GM12874 (cell line): ENCODE measurements at regions not wholly inside any gene's neighbourhood (a gene's known extent, or its start where the extent isn't known, plus 50 kb on each side); places are given as distances from the start of the nearest gene placed in this dataset.

Source experiments
- TF ChIP-seq, protein P1 (sequence below): IDR thresholded peaks from 2 replicates; pipeline ENCODE4 v1.5.1; 2011; ENCODE audit warnings: low read depth, mild to moderate bottlenecking, control low read depth, low read length, moderate library complexity; ENCODE audit not compliant: insufficient read depth

DNA sequence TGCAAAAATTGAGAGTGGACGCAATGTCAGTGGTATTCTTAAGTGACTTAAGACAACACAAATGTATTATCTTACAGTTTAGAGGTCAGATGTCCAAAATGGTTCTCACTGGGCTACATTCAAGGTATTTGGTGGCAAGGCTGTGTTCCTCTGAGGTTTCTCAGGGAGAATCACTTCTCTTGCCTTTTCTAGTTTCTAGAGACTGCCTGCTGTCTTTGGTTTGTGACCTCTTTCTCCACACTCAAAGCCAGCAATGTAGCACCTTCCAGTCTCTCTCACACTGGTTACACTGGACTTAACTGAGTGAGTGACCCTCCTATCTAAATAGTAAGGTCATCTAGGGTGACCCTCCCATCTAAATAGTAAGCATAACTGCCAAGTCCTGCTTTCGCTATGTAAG, 613.2 kb upstream of the COBL start:
- TF ChIP-seq, protein P1, sequence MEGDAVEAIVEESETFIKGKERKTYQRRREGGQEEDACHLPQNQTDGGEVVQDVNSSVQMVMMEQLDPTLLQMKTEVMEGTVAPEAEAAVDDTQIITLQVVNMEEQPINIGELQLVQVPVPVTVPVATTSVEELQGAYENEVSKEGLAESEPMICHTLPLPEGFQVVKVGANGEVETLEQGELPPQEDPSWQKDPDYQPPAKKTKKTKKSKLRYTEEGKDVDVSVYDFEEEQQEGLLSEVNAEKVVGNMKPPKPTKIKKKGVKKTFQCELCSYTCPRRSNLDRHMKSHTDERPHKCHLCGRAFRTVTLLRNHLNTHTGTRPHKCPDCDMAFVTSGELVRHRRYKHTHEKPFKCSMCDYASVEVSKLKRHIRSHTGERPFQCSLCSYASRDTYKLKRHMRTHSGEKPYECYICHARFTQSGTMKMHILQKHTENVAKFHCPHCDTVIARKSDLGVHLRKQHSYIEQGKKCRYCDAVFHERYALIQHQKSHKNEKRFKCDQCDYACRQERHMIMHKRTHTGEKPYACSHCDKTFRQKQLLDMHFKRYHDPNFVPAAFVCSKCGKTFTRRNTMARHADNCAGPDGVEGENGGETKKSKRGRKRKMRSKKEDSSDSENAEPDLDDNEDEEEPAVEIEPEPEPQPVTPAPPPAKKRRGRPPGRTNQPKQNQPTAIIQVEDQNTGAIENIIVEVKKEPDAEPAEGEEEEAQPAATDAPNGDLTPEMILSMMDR: no peak

DNA sequence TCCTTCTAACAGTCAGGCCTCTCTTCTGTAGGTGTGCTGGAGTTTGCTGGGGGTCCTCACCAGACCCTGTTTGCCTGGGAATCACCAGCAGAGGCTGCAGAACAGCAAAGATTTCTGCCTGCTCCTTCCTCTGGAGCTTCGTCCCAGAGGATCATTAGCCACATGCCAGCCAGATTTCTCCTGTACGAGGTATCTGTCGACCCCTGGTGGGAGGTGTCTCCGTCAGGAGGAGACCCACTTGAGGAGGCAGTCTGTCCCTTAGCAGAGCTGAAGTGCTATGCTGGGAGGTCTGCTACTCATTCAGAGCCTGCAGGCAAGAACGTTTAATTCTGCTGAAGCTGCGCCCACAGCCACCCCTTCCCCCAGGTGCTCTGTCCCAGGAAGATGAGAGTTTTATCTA, 611.1 kb upstream of the COBL start:
- TF ChIP-seq, protein P1: no peak

DNA sequence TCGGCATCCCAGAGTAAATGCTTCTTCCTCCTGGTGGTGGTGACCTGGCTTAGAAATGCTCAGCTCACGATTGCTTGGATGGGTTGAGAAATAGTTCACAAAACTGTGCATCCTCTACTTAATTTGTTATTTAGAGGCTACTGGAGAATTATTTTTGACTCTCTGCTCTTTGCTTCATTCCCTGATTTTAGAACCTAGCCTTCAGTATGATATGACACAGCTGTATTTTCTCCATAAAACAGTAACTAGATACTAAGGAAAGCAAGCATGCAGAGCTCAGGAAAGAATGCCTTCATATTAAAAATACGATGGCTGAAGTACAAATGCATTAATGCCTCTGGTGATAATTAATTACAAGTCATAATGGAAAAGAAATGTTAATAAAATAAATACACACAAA, 602.0 kb upstream of the COBL start:
- TF ChIP-seq, protein P1: no peak

DNA sequence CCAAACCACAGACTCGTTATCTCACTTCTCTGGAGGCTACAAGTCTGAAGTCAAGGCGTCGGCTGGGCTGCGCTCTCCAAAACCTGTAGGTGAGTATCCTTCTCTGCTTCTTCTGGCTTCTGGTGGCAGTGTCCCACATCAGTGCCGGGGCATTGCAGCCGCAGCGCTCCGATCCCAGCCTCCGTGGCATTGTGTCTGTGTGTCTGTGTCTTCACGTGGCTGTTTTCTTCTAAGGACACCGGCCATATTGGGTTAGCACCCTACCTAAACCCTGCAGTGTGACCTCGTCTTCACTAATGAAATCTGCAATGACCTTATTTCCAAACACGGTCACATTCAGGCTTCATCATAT, 584.9 kb upstream of the COBL start:
- TF ChIP-seq, protein P1: no peak

DNA sequence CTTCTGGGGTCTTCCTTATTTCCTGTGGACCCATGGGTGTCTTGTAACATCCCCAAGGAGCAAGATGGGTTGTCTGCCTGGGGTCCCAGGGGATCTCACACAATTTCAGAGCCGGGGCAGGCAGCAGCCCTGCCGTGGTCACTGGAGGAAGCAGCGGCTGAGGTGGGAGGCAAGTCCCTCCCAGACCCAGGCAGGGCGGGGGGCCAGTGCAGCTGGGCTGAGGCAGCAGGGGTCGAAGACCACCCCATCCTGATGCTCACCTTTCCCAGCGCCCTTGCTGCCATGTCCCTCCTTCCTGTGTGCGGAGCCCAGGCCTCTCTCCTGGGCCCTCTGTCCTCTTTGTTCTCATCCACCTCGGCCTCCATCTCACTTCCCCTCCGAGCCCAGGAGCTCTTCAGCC, 583.0 kb upstream of the COBL start:
- TF ChIP-seq, protein P1: no peak

DNA sequence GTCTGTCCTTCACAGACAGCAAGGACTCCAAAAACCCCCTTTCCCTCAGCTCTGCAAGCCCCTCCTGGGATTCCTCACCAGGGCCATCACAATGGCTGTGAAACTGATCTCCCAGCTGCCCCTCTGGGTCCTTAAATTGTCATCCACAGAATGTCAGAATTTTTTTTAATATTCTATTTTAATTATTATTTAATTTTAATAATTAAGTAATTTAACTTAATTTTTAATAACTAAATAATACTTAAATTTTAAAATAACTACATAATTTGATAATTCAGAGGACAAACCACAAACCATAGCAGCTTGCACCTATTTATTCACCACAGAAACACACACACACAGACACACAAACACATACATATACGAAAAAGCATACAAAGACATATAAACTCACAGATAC, 565.8 kb upstream of the COBL start:
- TF ChIP-seq, protein P1: no peak

DNA sequence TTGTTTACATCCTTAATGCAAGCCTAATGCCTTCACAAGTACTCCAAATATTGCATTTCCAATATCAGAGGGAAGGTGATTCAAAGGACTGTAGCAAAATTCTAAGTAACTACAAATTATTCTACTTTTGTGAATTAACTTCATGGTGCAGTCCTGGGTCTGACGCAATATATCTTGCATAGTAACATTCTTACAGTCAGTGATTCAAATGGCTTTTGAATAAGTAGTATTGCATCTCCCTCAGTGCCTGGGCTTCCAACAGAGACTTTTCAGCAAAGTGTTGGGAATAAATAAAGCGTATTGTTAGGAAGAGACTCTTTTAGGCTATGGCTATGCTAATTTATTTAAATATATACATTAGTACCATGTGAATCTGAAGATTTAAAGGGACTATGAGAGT, 564.7 kb upstream of the COBL start:
- TF ChIP-seq, protein P1: no peak

DNA sequence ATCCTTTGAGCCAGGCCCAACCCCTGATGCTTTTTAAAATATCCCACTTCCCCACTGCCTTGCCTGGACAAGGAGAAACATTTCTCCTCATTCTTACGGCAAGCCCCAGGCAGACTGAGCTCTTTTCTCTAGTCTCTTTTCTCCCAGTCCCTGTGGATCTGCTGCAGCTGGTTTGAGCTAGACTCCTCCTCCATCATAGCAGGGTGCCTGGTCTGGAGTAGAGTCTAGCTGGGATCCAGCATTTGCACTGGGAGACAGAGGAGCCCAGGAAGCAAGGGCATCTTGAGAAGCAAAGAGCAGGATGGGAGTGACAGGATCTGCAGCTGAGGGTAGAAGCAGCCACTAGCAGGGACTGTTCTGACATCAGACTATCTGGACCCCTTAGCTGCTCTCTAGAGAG, 562.3 kb upstream of the COBL start:
- TF ChIP-seq, protein P1: no peak
